HG03558 (cell line): ENCODE measurements at regions not wholly inside any gene's neighbourhood (a gene's known extent, or its start where the extent isn't known, plus 50 kb on each side); places are given as distances from the start of the nearest gene placed in this dataset.

Experiments
- ATAC-seq: cut with Tn5 transposase; IDR thresholded peaks from one replicate; pipeline ENCODE4 v1.9.1; 2021; ENCODE audit warnings: moderate number of reproducible peaks; ENCODE audit not compliant: unreplicated experiment; ENCODE audit errors: extremely low read depth

DNA sequence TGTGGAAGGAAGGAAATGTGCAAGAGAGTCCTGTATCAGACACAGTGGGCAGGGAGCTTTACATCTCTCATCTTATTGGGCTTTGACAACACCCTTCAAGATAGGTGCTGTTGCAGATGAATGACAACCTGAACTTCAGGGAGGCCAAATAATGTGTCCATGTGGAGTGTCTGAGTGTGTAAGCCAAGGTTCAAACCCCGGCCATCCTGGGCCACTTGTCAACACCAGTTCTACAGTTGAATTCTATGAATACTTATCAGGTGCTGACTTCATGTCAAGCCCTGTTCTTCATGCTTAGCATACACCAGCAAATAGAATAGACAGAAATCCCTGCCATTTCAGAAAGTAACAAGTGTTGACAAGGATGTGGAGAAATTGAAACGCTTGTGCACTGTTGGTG, 354.4 kb downstream of the KCNRG start:
- ATAC-seq: no peak

DNA sequence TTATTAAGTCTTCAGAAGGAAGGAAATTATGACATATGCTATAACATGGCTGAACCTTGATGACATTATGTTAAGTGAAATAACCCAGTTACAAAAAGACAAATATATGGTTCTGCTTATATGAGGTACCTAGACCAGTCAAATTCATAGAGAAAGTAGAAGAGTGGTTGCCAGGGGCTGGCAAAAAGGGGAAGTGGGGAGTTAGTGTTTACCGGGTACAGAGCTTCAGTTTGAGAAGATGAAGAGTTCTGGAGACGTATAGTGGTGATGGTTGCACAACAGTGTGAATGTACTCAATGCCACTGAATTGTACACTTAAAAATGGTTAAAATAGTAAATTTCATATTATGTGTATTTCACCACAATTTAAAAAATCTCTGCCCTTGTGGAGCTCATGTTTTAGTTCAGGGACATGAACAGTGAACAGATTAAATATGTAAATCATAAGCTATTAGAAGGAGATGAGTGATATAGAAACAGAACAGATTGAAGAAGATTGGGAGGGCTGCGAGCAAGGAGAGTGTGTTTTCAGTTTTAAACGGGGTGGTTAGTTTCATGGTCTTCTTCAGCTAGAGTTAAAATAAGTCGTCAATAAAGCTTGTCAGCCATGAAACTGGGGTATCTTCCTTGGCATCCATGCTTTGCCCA, 355.2 kb downstream of the KCNRG start:
- peak; percentile 34 for ATAC-seq

- ATAC-seq: no peak
These were observed 359.3 kb downstream of the KCNRG start for GRCh38 chr13:50374517-50374916.

- ATAC-seq: no peak
These were observed 360.5 kb downstream of the KCNRG start for GRCh38 chr13:50375792-50376191.

DNA sequence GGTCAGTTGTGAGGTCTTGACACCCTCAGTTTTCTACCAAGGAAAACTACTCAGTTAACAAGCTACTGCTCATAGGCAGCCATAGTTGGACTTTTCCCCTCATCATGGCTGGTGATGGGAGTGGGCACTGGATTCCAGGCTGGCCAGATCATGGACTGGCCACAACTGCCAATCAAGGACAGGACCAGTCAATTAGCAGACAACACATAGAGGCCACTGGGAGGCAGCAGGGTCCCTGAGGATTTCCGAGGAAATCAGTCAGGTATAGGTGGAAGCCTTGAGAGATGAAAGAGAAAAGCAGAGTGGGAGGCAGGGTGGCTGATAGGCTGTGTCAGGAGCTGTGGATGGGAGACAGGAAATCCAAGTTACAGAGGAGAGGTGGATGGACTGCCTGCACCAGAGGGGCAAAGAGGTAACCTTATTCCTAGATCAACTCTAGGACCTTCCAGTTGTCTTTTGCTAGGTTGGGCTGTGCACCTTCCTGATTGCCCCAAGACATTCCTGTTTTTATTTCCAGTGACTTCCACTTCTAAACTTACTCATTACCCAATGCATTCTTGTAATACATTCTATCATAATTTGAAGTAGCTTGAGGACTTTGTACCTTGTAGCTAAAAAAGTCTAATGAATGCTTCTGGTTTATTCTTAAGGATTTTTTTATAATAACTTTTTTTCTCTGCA, 361.8 kb downstream of the KCNRG start:
- no peak for ATAC-seq

DNA sequence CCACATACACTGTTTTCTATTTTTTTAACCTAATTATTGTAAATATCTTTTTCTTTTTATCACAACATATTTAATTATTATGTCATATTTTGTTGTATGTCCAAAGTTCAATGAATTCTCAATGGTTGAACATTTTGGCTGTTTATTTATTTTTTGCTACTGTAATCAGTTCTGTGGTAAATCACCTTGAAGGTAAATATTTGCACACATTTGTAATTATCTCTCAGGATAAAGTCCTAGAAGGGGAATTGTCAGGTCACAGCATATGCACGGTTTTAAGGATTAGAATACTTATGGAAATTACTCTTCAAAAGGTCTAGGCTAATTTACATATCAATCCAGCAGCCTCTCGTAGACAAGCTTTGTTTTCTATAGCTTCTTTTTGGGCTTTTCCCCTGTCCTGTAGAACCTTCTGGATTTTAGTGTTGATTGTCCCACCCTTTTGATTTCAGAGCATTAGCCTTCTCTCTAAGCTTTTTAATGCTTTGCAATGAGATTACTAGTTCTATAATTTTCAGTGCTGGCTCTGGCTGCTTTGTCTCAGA, 362.6 kb downstream of the KCNRG start:
- ATAC-seq: no peak

GRCh38 chr13:50378509-50379044, 363.3 kb downstream of the KCNRG start:
- ATAC-seq: no peak

GRCh38 chr13:50379584-50379983, 364.3 kb downstream of the KCNRG start:
- ATAC-seq: no peak

- ATAC-seq: no peak
These were observed 365.7 kb downstream of the KCNRG start for GRCh38 chr13:50380905-50381304.

DNA sequence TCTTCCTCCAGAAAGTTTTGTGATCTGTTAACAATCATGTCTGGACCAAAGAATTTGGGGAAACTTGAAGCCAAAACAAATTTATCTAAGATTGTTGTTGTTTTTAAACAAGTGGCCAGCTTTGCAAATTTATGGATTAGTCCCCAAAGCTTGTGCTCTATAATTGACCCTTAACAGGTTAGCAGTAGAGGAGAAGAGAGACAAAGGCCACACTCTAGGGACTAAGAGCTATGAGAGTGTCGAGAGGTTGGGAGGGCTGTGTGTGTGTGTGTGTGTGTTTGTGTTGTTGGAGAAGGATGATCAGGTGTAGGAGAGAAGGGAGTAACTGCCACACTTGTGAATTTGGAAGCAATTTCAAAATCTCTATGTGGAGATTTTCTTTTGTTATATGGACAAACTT, 367.3 kb downstream of the KCNRG start:
- ATAC-seq: no peak

DNA sequence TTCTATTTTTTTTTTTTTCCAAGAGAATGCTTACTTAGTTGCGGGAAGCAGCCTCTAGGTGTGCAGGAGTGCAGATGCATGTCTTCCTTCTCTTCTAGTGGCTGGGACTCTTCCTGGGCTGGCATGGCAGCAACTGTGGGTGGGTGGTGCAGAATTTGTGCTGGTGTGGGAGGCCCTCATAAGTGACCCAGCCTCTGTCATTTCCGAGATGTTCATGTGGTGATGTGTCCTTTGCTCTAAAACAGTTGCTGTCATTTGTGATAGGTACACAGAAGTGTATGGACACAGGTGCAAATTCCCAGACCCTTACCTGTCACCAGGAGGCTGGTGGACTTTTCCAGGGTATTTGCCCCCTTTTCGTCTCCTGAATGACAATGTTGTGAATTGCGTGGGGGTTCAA, 367.7 kb downstream of the KCNRG start:
- ATAC-seq: no peak

- no peak for ATAC-seq
These were observed 369.5 kb downstream of the KCNRG start for GRCh38 chr13:50384724-50385123.

DNA sequence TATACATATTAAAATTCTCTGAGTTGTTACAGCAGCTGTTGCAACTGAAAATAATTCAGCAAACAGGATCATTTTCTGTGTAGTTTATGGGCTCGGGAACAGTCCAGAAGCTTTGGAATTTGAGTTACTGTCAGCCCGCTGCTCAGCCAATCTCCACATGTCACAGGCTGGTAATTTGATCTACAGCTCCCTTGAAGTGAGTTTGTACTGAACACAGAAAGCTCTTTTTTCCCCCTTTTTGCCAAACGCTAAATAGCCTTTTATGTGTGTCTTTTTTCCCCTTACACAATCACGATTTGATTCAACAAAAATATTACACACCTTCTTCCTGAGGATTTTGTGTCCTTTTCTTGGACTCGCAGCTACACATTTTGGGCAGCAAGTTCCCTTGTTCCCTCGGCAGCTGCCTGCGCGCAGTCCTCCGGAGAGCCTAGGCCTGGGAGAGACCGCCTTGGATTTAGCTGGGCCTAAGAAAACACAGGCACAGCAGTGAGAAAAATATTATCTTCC, 371.4 kb downstream of the KCNRG start:
- ATAC-seq: no peak

- ATAC-seq: no peak
These were observed 371.9 kb downstream of the KCNRG start for GRCh38 chr13:50387051-50387581.

DNA sequence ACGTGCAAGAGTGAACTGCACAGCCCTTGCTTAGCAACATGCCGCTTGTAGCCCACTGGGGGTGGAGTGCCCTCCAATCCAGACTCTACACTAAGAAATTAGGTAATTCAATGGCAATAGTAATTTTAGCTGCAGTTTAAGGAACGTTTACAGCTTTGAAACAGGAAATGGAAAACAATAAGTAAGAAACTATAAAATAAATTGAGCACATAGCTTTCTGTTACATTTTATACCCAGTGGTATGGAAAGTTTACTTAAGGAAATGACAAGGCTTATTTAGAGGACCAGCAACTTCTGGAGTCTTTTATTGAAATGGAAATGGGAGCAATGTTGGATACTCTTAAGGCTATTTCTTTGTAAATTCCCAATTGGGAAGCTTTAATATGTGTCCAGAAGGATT, 373.2 kb downstream of the KCNRG start:
- ATAC-seq: no peak

DNA sequence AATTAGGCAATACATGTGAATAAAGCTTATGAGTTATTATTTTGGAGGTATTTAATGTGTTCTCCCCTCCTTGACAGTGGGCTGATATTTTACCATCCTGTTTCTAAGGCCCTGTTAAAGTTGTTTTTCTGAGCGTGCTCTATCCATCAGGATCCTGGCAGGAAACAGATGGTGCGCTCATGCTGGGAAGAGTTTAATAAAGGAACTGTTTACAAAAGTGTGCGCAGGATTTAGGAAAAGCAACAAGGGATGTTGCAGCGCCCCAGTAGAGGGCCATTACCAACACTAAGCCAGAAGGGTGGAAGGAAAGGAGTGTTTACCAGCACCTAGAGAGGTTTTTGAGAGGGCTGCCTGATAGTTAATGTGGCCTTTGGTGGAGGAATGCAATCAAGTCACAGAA, 374.5 kb downstream of the KCNRG start:
- no peak for ATAC-seq

GRCh38 chr13:50390503-50391248, 375.4 kb downstream of the KCNRG start:
- no peak for ATAC-seq

- no peak for ATAC-seq
These were observed 377.7 kb downstream of the KCNRG start for GRCh38 chr13:50392977-50393376.

- ATAC-seq: no peak
These were observed 378.4 kb downstream of the KCNRG start for GRCh38 chr13:50393628-50394027.

DNA sequence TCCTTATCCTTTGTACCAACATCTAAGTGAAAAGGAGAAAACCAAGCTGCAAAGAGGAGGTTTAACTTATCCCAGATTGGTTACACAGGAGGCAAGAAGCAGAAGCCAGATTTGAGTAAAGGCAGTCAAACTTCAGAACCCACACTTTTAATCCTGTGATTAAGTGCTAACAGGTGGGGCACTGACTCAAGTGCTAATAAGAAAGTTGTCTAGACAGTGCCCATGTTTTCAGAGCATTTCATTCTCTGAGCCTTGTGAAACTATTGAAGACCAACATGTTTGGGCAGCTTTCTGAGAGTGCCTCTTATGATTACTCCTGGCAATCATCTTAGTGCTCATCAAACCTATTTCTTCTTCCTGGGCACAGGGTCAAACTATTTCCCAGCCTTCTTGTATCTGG, 380.8 kb downstream of the KCNRG start:
- ATAC-seq: no peak
